ENCODE measurements at regions not wholly inside any gene's neighbourhood (a gene's known extent, or its start where the extent isn't known, plus 50 kb on each side); places are given as distances from the start of the nearest gene placed in this dataset.

GRCh38 chr10:78869508-78870454 is 199.0 kb upstream of the ZMIZ1 start:
- 61 to 72% (median 62%) methylated on average over 23 of the region's 23 CpGs for WGBS, 3 donors
- no peaks in the 10 kb centered on the region for H3K9me3 ChIP-seq
- no peak overlapping the region for H3K4me3 ChIP-seq
- DNase-seq, result no peak
- no peaks in the 10 kb centered on the region for H3K36me3 ChIP-seq
- H3K27ac ChIP-seq, result no peak overlapping the region
- no peaks in the 10 kb centered on the region for H3K27me3 ChIP-seq
- intact Hi-C loops (cut with DNase I), result no loop called here
- TF ChIP-seq CTCF (IDR thresholded peaks at IDR 0.05), result no peak
- no peak for TF ChIP-seq POLR2A (IDR thresholded peaks at IDR 0.05)
- TF ChIP-seq EP300 (IDR thresholded peaks at IDR 0.05), result no peak
- peaks cover 3% of the 10 kb centered on the region for H3K4me1 ChIP-seq (ENCODE audit: insufficient read depth)

DNA sequence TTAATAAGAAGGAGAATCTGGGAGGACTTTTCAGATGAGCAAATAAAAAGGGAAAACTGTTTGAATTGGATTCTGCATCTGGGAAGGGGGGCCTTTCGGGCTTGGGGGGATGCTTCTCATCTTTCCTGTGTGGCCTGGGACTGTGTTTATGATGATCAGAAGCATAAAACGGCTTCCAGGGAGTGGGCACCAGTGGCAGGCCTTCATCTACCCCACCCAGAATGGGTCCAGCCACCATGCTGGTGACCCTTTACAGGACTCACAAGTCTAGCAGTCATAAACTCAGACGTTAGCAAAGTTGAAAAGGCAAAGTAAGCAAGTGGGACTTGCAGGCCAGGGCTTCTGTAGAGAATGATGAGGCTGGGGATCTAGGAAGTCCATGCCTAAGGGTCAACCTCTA is 198.3 kb upstream of the ZMIZ1 start:
- Histone ChIP-seq H3K27ac (no peak overlapping the region), H3K9me3 (no peaks in the 10 kb centered on the region), H3K4me3 (no peak overlapping the region), H3K36me3 (no peaks in the 10 kb centered on the region), H3K27me3 (no peaks in the 10 kb centered on the region), H3K4me1 (ENCODE audit: insufficient read depth) (no peaks in the 10 kb centered on the region)
- TF ChIP-seq CTCF (IDR thresholded peaks at IDR 0.05) (no peak), EP300 (IDR thresholded peaks at IDR 0.05) (no peak), POLR2A (IDR thresholded peaks at IDR 0.05) (no peak)
- 91 to 95% (median 92%) methylated on average over 3 of the region's 3 CpGs for WGBS, 3 donors
- intact Hi-C loops (cut with DNase I), result no loop called here
- no peak for DNase-seq

- H3K36me3 ChIP-seq, result no peaks in the 10 kb centered on the region
- H3K4me3 ChIP-seq, result no peak overlapping the region
- H3K27me3 ChIP-seq, result no peaks in the 10 kb centered on the region
- intact Hi-C loops (cut with DNase I), result no loop called here
- no peak for TF ChIP-seq POLR2A (IDR thresholded peaks at IDR 0.05)
- H3K27ac ChIP-seq, result no peak overlapping the region
- H3K9me3 ChIP-seq, result no peaks in the 10 kb centered on the region
- 92 to 95% (median 94%) methylated on average over 3 of the region's 3 CpGs for WGBS, 3 donors
- DNase-seq, result no peak
- H3K4me1 ChIP-seq (ENCODE audit: insufficient read depth), result no peaks in the 10 kb centered on the region
Measured at GRCh38 chr10:78871796-78872195, 197.0 kb upstream of the ZMIZ1 start.

GRCh38 chr10:78873413-78873812 is 195.4 kb upstream of the ZMIZ1 start:
- no peak for DNase-seq
- Histone ChIP-seq H3K27me3 (no peaks in the 10 kb centered on the region), H3K27ac (no peak overlapping the region), H3K4me3 (no peak overlapping the region), H3K9me3 (no peaks in the 10 kb centered on the region), H3K36me3 (no peaks in the 10 kb centered on the region), H3K4me1 (ENCODE audit: insufficient read depth) (no peaks in the 10 kb centered on the region)
- intact Hi-C loops (cut with DNase I), result no loop called here
- TF ChIP-seq POLR2A (IDR thresholded peaks at IDR 0.05), result no peak
- WGBS, 3 donors, result 92 to 95% (median 93%) methylated on average over 5 of the region's 5 CpGs

DNA sequence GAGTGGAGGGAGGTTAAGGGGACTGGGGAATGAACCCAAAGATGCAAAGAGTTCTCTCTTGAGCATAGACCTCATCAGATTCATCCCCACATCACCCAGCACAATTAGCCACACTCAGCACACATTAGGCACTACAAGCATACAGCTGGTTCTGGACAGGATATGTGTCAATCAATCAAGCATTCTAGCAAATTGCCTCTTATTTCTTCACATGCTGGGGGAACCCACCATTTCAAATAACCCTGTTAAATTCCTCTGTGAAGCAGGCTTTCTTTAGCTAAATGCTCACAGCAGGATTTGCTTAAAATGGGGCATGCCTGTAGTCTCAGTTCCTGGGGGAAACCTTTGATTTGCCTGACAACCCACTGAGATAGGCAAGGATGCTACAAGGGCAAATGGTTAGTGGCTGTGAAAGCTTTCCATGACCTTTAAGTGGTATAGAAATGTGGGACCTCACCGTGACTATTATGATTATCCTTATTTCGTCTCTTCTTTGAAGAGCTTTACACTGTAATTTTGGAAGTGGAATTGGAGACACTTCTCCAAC is 193.4 kb upstream of the ZMIZ1 start:
- no peaks in the 10 kb centered on the region for H3K36me3 ChIP-seq
- H3K27me3 ChIP-seq, result no peaks in the 10 kb centered on the region
- WGBS, 3 donors, result 89 to 93% (median 91%) methylated on average over 2 of the region's 2 CpGs
- intact Hi-C loops (cut with DNase I), result no loop called here
- no peaks in the 10 kb centered on the region for H3K4me1 ChIP-seq (ENCODE audit: insufficient read depth)
- no peak for TF ChIP-seq CTCF (IDR thresholded peaks at IDR 0.05)
- TF ChIP-seq POLR2A (IDR thresholded peaks at IDR 0.05), result no peak
- TF ChIP-seq EP300 (IDR thresholded peaks at IDR 0.05), result no peak
- no peaks in the 10 kb centered on the region for H3K9me3 ChIP-seq
- no peak overlapping the region for H3K27ac ChIP-seq
- no peak for DNase-seq
- no peak overlapping the region for H3K4me3 ChIP-seq
